BJ (cell line): ENCODE measurements at regions not wholly inside any gene's neighbourhood (a gene's known extent, or its start where the extent isn't known, plus 50 kb on each side); places are given as distances from the start of the nearest gene placed in this dataset.

Experiments used
- CTCF ChIA-PET: fragments of 350-600 bp; formaldehyde crosslinking; extraction: SDS; loops from one replicate; lab custom pipeline; 2021; ENCODE audit warnings: antibody characterized with exemption, inconsistent platforms; lab: Yijun Ruan, JAX
- POLR2A ChIA-PET: fragments of 300-600 bp; sonication (Branson Sonifier 250); formaldehyde crosslinking; extraction: SDS; loops from one replicate; lab custom pipeline; 2021; ENCODE audit warnings: antibody characterized with exemption; lab: Charles Lee
- DNase-seq: peaks from one replicate; pipeline ENCODE4 v3.0.0-alpha.2; 2011; ENCODE audit warnings: low read depth
- H3K27me3 ChIP-seq: 2 replicates; pipeline ENCODE4 v1.6.0; 2011; ENCODE audit warnings: low read length; ENCODE audit not compliant: control insufficient read depth, insufficient read depth
- H3K36me3 ChIP-seq: 2 replicates; pipeline ENCODE4 v1.5.1; 2011; ENCODE audit warnings: low read length; ENCODE audit not compliant: control insufficient read depth, insufficient read depth
- H3K4me3 ChIP-seq: 2 replicates; pipeline ENCODE4 v1.5.1; 2011; ENCODE audit warnings: low read depth, mild to moderate bottlenecking, control low read depth, low read length
- CTCF ChIP-seq: IDR thresholded peaks from 2 replicates; pipeline ENCODE4 v1.5.1; 2011; ENCODE audit warnings: low read depth, mild to moderate bottlenecking, control low read depth, inconsistent platforms, low read length, moderate library complexity; ENCODE audit not compliant: insufficient read depth

GRCh38 chr5:12655675-12656074 is 751.4 kb upstream of the CTNND2 start:
- ChIA-PET CTCF (no interaction called here), POLR2A (no interaction called here)
- Histone ChIP-seq H3K27me3 (no peaks in the 10 kb centered on the region), H3K4me3 (no peak overlapping the region), H3K36me3 (no peaks in the 10 kb centered on the region)
- TF ChIP-seq CTCF: no peak
- no peak for DNase-seq

- DNase-seq: no peak
- Histone ChIP-seq H3K36me3 (no peaks in the 10 kb centered on the region), H3K27me3 (no peaks in the 10 kb centered on the region), H3K4me3 (no peak overlapping the region)
- CTCF ChIA-PET: no interaction called here
- POLR2A ChIA-PET: no interaction called here
- no peak for TF ChIP-seq CTCF
These were observed 748.0 kb upstream of the CTNND2 start for GRCh38 chr5:12652201-12652600.

- no peak for TF ChIP-seq CTCF
- ChIA-PET CTCF (no interaction called here), POLR2A (no interaction called here)
- Histone ChIP-seq H3K4me3 (no peak overlapping the region), H3K27me3 (no peaks in the 10 kb centered on the region), H3K36me3 (no peaks in the 10 kb centered on the region)
- no peak for DNase-seq
These were observed 744.3 kb upstream of the CTNND2 start for GRCh38 chr5:12648558-12648957.

GRCh38 chr5:12647613-12648012 is 743.4 kb upstream of the CTNND2 start:
- no peaks in the 10 kb centered on the region for H3K27me3 ChIP-seq
- TF ChIP-seq CTCF: no peak
- no peak overlapping the region for H3K4me3 ChIP-seq
- H3K36me3 ChIP-seq: no peaks in the 10 kb centered on the region
- no peak for DNase-seq
- ChIA-PET CTCF (no interaction called here), POLR2A (no interaction called here)

- ChIA-PET POLR2A (no interaction called here), CTCF (no interaction called here)
- Histone ChIP-seq H3K36me3 (no peaks in the 10 kb centered on the region), H3K27me3 (no peaks in the 10 kb centered on the region), H3K4me3 (no peak overlapping the region)
- TF ChIP-seq CTCF: no peak
- no peak for DNase-seq
These were observed 741.3 kb upstream of the CTNND2 start for GRCh38 chr5:12645582-12645981.
